Smooth muscle cell (in vitro differentiated cells): ENCODE measurements at regions not wholly inside any gene's neighbourhood (a gene's known extent, or its start where the extent isn't known, plus 50 kb on each side); places are given as distances from the start of the nearest gene placed in this dataset.

Source experiments
- DNase-seq: peaks from one replicate; lab custom pipeline; 2025; ENCODE audit not compliant: unreplicated experiment; lab: John Stamatoyannopoulos, UW
- H2AFZ ChIP-seq: fragments of 200-600 bp; sonication (generic); 2 replicates; pipeline ENCODE4 v1.6.0; 2016; ENCODE audit warnings: antibody characterized with exemption, low read depth, mild to moderate bottlenecking
- H3F3A ChIP-seq: fragments of 200-600 bp; sonication (generic); 2 replicates; pipeline ENCODE4 v1.6.0; 2017; ENCODE audit warnings: antibody characterized with exemption, low read depth
- H3K27ac ChIP-seq: fragments of 200-600 bp; sonication (generic); 2 replicates; pipeline ENCODE4 v1.5.1; 2016; ENCODE audit warnings: low read depth, mild to moderate bottlenecking
- H3K27me3 ChIP-seq: fragments of 200-600 bp; sonication (generic); 2 replicates; pipeline ENCODE4 v1.6.1; 2016; ENCODE audit warnings: low read depth, mild to moderate bottlenecking
- H3K36me3 ChIP-seq: fragments of 200-600 bp; sonication (generic); 2 replicates; pipeline ENCODE4 v1.5.1; 2016; ENCODE audit warnings: low read depth
- H3K4me1 ChIP-seq: fragments of 200-600 bp; sonication (generic); 2 replicates; pipeline ENCODE4 v1.5.1; 2016; ENCODE audit warnings: low read depth
- H3K4me2 ChIP-seq: fragments of 200-600 bp; sonication (generic); 2 replicates; pipeline ENCODE4 v1.6.0; 2016; ENCODE audit warnings: mild to moderate bottlenecking
- H3K4me3 ChIP-seq: fragments of 200-600 bp; sonication (generic); 2 replicates; pipeline ENCODE4 v1.5.1; 2016; ENCODE audit warnings: mild to moderate bottlenecking
- H3K79me2 ChIP-seq: fragments of 200-600 bp; sonication (generic); 2 replicates; pipeline ENCODE4 v1.6.0; 2016; ENCODE audit warnings: low read depth, mild to moderate bottlenecking
- H3K9ac ChIP-seq: fragments of 200-600 bp; sonication (generic); 2 replicates; pipeline ENCODE4 v1.6.0; 2016; ENCODE audit warnings: low read depth
- H3K9me3 ChIP-seq: fragments of 200-600 bp; sonication (generic); replicated peaks from 2 replicates; pipeline ENCODE4 v1.5.1; 2016; ENCODE audit warnings: low read depth
- H4K20me1 ChIP-seq: fragments of 200-600 bp; sonication (generic); 2 replicates; pipeline ENCODE4 v1.6.0; 2016; ENCODE audit warnings: low read depth
- CTCF ChIP-seq: fragments of 200-600 bp; sonication (generic); IDR thresholded peaks from 2 replicates; pipeline ENCODE4 v1.5.1; 2017; ENCODE audit warnings: borderline replicate concordance, mild to moderate bottlenecking, antibody characterized with exemption; ENCODE audit not compliant: insufficient read depth, poor library complexity, severe bottlenecking
- WGBS: methylation state at CpG from one replicate; pipeline ENCODE4 v1.1.7; 2016; ENCODE audit warnings: low lambda C conversion rate; 5-methylcytosine and 5-hydroxymethylcytosine counted together

- no peak overlapping the region for H3K4me2 ChIP-seq
- no peak overlapping the region for H3K4me3 ChIP-seq
- H3K27me3 ChIP-seq = peaks cover 31% of the 10 kb centered on the region
- WGBS = 98% methylated on average over 5 of the region's 5 CpGs
- no peak overlapping the region for H3K27ac ChIP-seq
- no peaks in the 10 kb centered on the region for H3K79me2 ChIP-seq
- H3F3A ChIP-seq = no peaks in the 10 kb centered on the region
- DNase-seq = no peak
- no peak for TF ChIP-seq CTCF
- H3K36me3 ChIP-seq = no peaks in the 10 kb centered on the region
- H4K20me1 ChIP-seq = no peaks in the 10 kb centered on the region
- no peaks in the 10 kb centered on the region for H3K4me1 ChIP-seq
- H2AFZ ChIP-seq = no peak overlapping the region
- no peak overlapping the region for H3K9ac ChIP-seq
- no peaks in the 10 kb centered on the region for H3K9me3 ChIP-seq
These were observed 549.2 kb downstream of the PTPRU start for GRCh38 chr1:29785554-29785953.

GRCh38 chr1:29785137-29785527 is 548.8 kb downstream of the PTPRU start:
- Histone ChIP-seq H3K27ac (no peak overlapping the region), H3K79me2 (no peaks in the 10 kb centered on the region), H3K9me3 (no peaks in the 10 kb centered on the region), H4K20me1 (no peaks in the 10 kb centered on the region), H3K4me2 (no peak overlapping the region), H3K9ac (no peak overlapping the region), H3K27me3 (peaks cover 29% of the 10 kb centered on the region), H3K36me3 (no peaks in the 10 kb centered on the region), H2AFZ (no peak overlapping the region), H3K4me1 (no peaks in the 10 kb centered on the region), H3F3A (no peaks in the 10 kb centered on the region), H3K4me3 (no peak overlapping the region)
- no peak for TF ChIP-seq CTCF
- WGBS = 86% methylated on average over 7 of the region's 7 CpGs
- no peak for DNase-seq

GRCh38 chr1:29784276-29785136 is 548.2 kb downstream of the PTPRU start:
- no peak for DNase-seq
- no peaks in the 10 kb centered on the region for H3K36me3 ChIP-seq
- no peak overlapping the region for H2AFZ ChIP-seq
- no peak overlapping the region for H3K4me3 ChIP-seq
- H3F3A ChIP-seq = no peaks in the 10 kb centered on the region
- no peaks in the 10 kb centered on the region for H3K9me3 ChIP-seq
- H3K79me2 ChIP-seq = no peaks in the 10 kb centered on the region
- no peak overlapping the region for H3K9ac ChIP-seq
- H3K27ac ChIP-seq = no peak overlapping the region
- H4K20me1 ChIP-seq = no peaks in the 10 kb centered on the region
- H3K4me2 ChIP-seq = no peak overlapping the region
- no peaks in the 10 kb centered on the region for H3K4me1 ChIP-seq
- H3K27me3 ChIP-seq = peaks cover 28% of the 10 kb centered on the region
- 93% methylated on average over 10 of the region's 10 CpGs for WGBS
- no peak for TF ChIP-seq CTCF
